ENCODE measurements at regions not wholly inside any gene's neighbourhood (a gene's known extent, or its start where the extent isn't known, plus 50 kb on each side); places are given as distances from the start of the nearest gene placed in this dataset.

DNA sequence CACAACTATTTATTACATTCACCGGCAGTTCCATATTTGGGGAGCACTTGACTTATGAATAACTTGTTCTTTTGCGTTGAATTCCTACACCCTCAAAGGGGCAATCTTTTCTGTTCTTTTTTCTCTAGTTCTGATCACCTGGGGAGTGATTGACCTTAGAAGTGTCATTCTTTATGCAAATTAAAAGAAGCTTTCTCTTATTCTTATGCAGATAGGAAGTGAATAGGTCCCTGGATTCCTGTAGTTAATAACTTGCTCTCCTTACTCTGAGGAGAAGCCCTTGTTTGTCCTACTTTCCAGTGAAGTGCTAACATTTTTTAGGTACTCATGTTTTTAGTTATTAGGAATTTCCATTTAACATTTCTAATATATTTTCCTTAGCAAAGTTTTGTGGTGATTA, 569.8 kb upstream of the LRRTM1 start:
- no peak overlapping the region for H2BK5ac ChIP-seq (ENCODE audit: low read length)
- no peak overlapping the region for H3K4me2 ChIP-seq (ENCODE audit: low read length)
- no peak overlapping the region for H3K56ac ChIP-seq (ENCODE audit: low read length)
- no peaks in the 10 kb centered on the region for H3K79me2 ChIP-seq (ENCODE audit: control insufficient read depth, insufficient read depth, low read length)
- no peak overlapping the region for H2AK5ac ChIP-seq (ENCODE audit: low read length)
- no peaks in the 10 kb centered on the region for H3K79me1 ChIP-seq (ENCODE audit: low read length)
- H3K4me1 ChIP-seq (ENCODE audit: control insufficient read depth, low read depth, low read length) = peaks cover 5% of the 10 kb centered on the region
- WGBS (ENCODE audit: extremely low coverage, insufficient coverage, low lambda C conversion rate) = no CpG with 5 or more reads among the region's 2 CpGs
- H4K5ac ChIP-seq (ENCODE audit: low read length) = no peak overlapping the region
- H3K27me3 ChIP-seq (ENCODE audit: insufficient read depth, low read length, poor library complexity) = no peaks in the 10 kb centered on the region
- no peak overlapping the region for H3K18ac ChIP-seq (ENCODE audit: low read length)
- no peaks in the 10 kb centered on the region for H3K36me3 ChIP-seq (ENCODE audit: control insufficient read depth, insufficient read depth, low read length)
- no peak overlapping the region for H3K9ac ChIP-seq (ENCODE audit: low read length)
- no peak overlapping the region for H4K8ac ChIP-seq (ENCODE audit: low read depth, low read length)
- no peak for DNase-seq
- no peak overlapping the region for H2BK120ac ChIP-seq (ENCODE audit: low read depth, low read length)
- H3K4ac ChIP-seq (ENCODE audit: low read depth, low read length) = no peak overlapping the region
- no peak overlapping the region for H3K23ac ChIP-seq (ENCODE audit: low read length)
- no peak overlapping the region for H3K4me3 ChIP-seq (ENCODE audit: low read length)
- no peak overlapping the region for H2BK15ac ChIP-seq (replicated peaks; ENCODE audit: low read depth)
- no peak overlapping the region for H3K27ac ChIP-seq (ENCODE audit: low read depth, low read length)

DNA sequence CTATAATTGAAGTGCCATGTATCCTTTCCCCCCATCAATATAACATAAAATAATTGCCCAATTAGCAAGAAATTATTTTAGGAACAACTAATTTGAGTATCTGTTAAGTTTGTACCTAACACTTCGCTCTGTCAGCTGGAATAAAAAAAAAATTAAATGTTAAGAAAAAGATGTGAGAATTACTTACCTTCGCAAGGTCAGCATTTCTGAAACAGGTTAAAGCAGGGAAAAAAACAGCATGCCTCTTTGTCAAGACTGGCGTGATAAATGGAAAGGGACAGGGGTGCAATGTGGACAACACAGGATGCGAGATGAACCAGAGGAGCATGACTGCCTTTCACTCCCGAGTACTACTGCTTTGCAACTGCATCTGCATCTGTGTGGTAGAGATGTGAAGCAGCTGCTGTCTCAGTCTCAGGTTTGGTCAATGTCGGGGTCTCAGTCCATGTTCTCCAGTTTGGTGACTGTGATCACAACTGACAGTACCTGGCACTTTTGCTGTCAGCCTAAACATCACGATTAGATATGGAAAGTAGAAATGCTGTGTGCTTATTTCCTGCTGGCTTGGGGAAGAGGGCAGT, 565.4 kb upstream of the LRRTM1 start:
- WGBS (ENCODE audit: extremely low coverage, insufficient coverage, low lambda C conversion rate) = no CpG with 5 or more reads among the region's 7 CpGs
- no peak overlapping the region for H2BK15ac ChIP-seq (replicated peaks; ENCODE audit: low read depth)
- H3K56ac ChIP-seq (ENCODE audit: low read length) = peak overlapping the region; percentile 51
- no peak overlapping the region for H4K8ac ChIP-seq (ENCODE audit: low read depth, low read length)
- H3K4me1 ChIP-seq (ENCODE audit: control insufficient read depth, low read depth, low read length) = peaks cover 5% of the 10 kb centered on the region
- no peak overlapping the region for H3K18ac ChIP-seq (ENCODE audit: low read length)
- no peak overlapping the region for H3K4me2 ChIP-seq (ENCODE audit: low read length)
- no peak overlapping the region for H2BK120ac ChIP-seq (ENCODE audit: low read depth, low read length)
- H3K79me2 ChIP-seq (ENCODE audit: control insufficient read depth, insufficient read depth, low read length) = no peaks in the 10 kb centered on the region
- peak overlapping the region; percentile 1 for H2BK5ac ChIP-seq (ENCODE audit: low read length)
- H3K27me3 ChIP-seq (ENCODE audit: insufficient read depth, low read length, poor library complexity) = no peaks in the 10 kb centered on the region
- H3K4ac ChIP-seq (ENCODE audit: low read depth, low read length) = no peak overlapping the region
- no peaks in the 10 kb centered on the region for H3K79me1 ChIP-seq (ENCODE audit: low read length)
- no peak overlapping the region for H3K9ac ChIP-seq (ENCODE audit: low read length)
- no peak overlapping the region for H3K4me3 ChIP-seq (ENCODE audit: low read length)
- H3K23ac ChIP-seq (ENCODE audit: low read length) = no peak overlapping the region
- no peak for DNase-seq
- no peaks in the 10 kb centered on the region for H3K36me3 ChIP-seq (ENCODE audit: control insufficient read depth, insufficient read depth, low read length)
- H3K27ac ChIP-seq (ENCODE audit: low read depth, low read length) = no peak overlapping the region
- no peak overlapping the region for H4K5ac ChIP-seq (ENCODE audit: low read length)
- no peak overlapping the region for H2AK5ac ChIP-seq (ENCODE audit: low read length)

DNA sequence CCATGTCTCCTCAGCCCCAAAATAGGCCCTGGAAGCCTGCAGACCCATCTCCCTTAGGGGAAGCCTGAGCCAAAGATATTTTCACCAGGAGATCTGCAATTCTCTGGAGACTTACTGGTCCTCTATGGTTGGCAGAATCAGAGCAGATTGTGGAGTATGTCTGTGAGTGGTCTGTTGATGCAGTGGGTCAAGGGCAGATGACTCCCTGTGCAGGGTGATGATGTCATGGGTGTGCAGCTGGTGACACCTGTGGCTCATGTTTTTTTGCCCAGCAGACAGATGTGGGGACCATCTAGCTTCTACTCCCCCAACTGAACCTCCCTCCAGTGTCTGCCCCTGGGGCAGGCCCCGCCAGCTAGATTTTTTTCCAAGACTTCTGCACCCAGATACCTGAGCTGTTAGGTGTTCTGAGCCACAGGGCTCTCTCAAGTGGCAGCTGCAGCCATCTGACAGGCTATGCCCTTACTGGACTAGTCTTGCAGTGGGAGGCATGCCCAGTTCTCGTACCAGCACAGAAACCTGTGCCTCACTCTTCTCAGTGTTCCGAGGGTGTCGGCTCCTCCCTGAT, 558.7 kb upstream of the LRRTM1 start:
- Histone ChIP-seq H3K18ac (ENCODE audit: low read length) (no peak overlapping the region), H3K79me1 (ENCODE audit: low read length) (no peaks in the 10 kb centered on the region), H4K5ac (ENCODE audit: low read length) (no peak overlapping the region), H3K4me1 (ENCODE audit: control insufficient read depth, low read depth, low read length) (no peaks in the 10 kb centered on the region), H3K9ac (ENCODE audit: low read length) (no peak overlapping the region), H3K79me2 (ENCODE audit: control insufficient read depth, insufficient read depth, low read length) (no peaks in the 10 kb centered on the region), H3K27ac (ENCODE audit: low read depth, low read length) (no peak overlapping the region), H2BK120ac (ENCODE audit: low read depth, low read length) (no peak overlapping the region), H3K56ac (ENCODE audit: low read length) (no peak overlapping the region), H3K4me2 (ENCODE audit: low read length) (no peak overlapping the region), H3K4ac (ENCODE audit: low read depth, low read length) (no peak overlapping the region), H3K4me3 (ENCODE audit: low read length) (no peak overlapping the region), H3K36me3 (ENCODE audit: control insufficient read depth, insufficient read depth, low read length) (no peaks in the 10 kb centered on the region), H3K23ac (ENCODE audit: low read length) (no peak overlapping the region), H2AK5ac (ENCODE audit: low read length) (no peak overlapping the region), H2BK5ac (ENCODE audit: low read length) (no peak overlapping the region), H4K8ac (ENCODE audit: low read depth, low read length) (no peak overlapping the region), H2BK15ac (replicated peaks; ENCODE audit: low read depth) (no peak overlapping the region), H3K27me3 (ENCODE audit: insufficient read depth, low read length, poor library complexity) (no peaks in the 10 kb centered on the region)
- WGBS (ENCODE audit: extremely low coverage, insufficient coverage, low lambda C conversion rate) = no CpG with 5 or more reads among the region's 4 CpGs
- no peak for DNase-seq

DNA sequence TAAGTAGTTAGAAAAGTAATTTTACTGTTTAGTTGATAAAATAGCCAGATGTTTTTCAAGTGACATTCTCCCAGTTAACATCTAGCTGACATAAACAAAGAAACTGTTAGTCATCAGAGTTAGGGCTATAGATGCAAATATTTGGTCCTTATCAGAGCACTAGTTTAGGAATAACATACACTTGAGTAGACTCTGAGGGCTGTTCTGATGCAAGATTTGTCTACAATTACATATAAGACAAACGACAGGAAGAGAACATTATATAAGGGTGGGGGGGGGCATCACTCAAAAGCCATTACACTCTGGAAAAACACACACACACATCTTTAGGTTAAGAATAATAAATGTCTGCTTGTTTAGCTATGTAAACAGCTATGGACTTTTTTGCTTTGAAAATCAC, 554.4 kb upstream of the LRRTM1 start:
- WGBS (ENCODE audit: extremely low coverage, insufficient coverage, low lambda C conversion rate) = no CpG with 5 or more reads among the region's 1 CpG
- Histone ChIP-seq H3K79me1 (ENCODE audit: low read length) (no peaks in the 10 kb centered on the region), H3K36me3 (ENCODE audit: control insufficient read depth, insufficient read depth, low read length) (no peaks in the 10 kb centered on the region), H4K5ac (ENCODE audit: low read length) (no peak overlapping the region), H3K4me2 (ENCODE audit: low read length) (no peak overlapping the region), H3K79me2 (ENCODE audit: control insufficient read depth, insufficient read depth, low read length) (no peaks in the 10 kb centered on the region), H3K23ac (ENCODE audit: low read length) (no peak overlapping the region), H3K18ac (ENCODE audit: low read length) (no peak overlapping the region), H2BK120ac (ENCODE audit: low read depth, low read length) (no peak overlapping the region), H2BK15ac (replicated peaks; ENCODE audit: low read depth) (no peak overlapping the region), H3K4me1 (ENCODE audit: control insufficient read depth, low read depth, low read length) (no peaks in the 10 kb centered on the region), H3K4ac (ENCODE audit: low read depth, low read length) (no peak overlapping the region), H3K27ac (ENCODE audit: low read depth, low read length) (no peak overlapping the region), H2BK5ac (ENCODE audit: low read length) (no peak overlapping the region), H2AK5ac (ENCODE audit: low read length) (no peak overlapping the region), H3K27me3 (ENCODE audit: insufficient read depth, low read length, poor library complexity) (no peaks in the 10 kb centered on the region), H3K9ac (ENCODE audit: low read length) (no peak overlapping the region), H3K4me3 (ENCODE audit: low read length) (no peak overlapping the region), H4K8ac (ENCODE audit: low read depth, low read length) (no peak overlapping the region), H3K56ac (ENCODE audit: low read length) (no peak overlapping the region)
- no peak for DNase-seq

DNA sequence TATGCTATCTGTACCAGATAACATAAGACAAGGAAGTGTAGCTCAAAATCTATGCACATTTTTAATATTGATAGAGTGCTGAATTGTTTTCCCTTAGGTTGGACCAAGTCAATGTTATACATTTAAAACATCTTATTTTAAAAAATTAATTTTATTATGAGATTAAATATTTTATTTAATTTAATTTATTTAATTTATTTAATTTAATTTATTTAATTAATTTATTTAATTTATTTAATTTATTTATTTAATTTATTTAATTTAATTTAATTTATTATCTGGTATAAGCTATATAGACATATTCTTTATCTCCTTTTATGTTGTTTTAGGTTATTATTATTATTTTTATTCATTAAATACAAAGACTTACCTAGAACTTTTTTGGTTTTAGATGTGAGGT, 551.7 kb upstream of the LRRTM1 start:
- no peak overlapping the region for H3K56ac ChIP-seq (ENCODE audit: low read length)
- H2BK15ac ChIP-seq (replicated peaks; ENCODE audit: low read depth) = no peak overlapping the region
- H3K36me3 ChIP-seq (ENCODE audit: control insufficient read depth, insufficient read depth, low read length) = no peaks in the 10 kb centered on the region
- H3K4me2 ChIP-seq (ENCODE audit: low read length) = no peak overlapping the region
- H4K8ac ChIP-seq (ENCODE audit: low read depth, low read length) = no peak overlapping the region
- no peak overlapping the region for H2AK5ac ChIP-seq (ENCODE audit: low read length)
- no peak overlapping the region for H4K5ac ChIP-seq (ENCODE audit: low read length)
- H3K9ac ChIP-seq (ENCODE audit: low read length) = no peak overlapping the region
- no peak overlapping the region for H3K27ac ChIP-seq (ENCODE audit: low read depth, low read length)
- H3K23ac ChIP-seq (ENCODE audit: low read length) = no peak overlapping the region
- H3K4me1 ChIP-seq (ENCODE audit: control insufficient read depth, low read depth, low read length) = no peaks in the 10 kb centered on the region
- H2BK5ac ChIP-seq (ENCODE audit: low read length) = no peak overlapping the region
- H2BK120ac ChIP-seq (ENCODE audit: low read depth, low read length) = no peak overlapping the region
- no peaks in the 10 kb centered on the region for H3K79me1 ChIP-seq (ENCODE audit: low read length)
- no peaks in the 10 kb centered on the region for H3K27me3 ChIP-seq (ENCODE audit: insufficient read depth, low read length, poor library complexity)
- H3K4me3 ChIP-seq (ENCODE audit: low read length) = no peak overlapping the region
- H3K79me2 ChIP-seq (ENCODE audit: control insufficient read depth, insufficient read depth, low read length) = no peaks in the 10 kb centered on the region
- DNase-seq = no peak
- no peak overlapping the region for H3K4ac ChIP-seq (ENCODE audit: low read depth, low read length)
- H3K18ac ChIP-seq (ENCODE audit: low read length) = no peak overlapping the region

DNA sequence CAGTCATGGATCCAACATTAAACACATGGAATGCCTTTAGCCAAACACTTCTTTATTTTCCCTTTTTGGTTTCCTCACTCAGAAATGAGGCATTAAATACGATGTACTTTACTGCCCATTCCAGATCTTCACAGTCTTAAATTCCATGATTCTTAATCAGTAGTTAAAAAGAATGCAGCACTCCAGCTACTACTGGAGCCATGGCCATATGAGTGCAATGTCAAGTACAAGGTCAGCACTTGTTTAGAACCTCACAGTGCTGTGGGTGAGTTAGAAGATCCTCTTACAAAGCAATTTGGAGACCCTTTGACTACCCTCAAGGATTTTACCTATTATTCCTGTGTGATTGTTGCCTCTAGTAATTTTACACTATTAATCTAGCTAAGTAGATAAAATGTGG, 550.3 kb upstream of the LRRTM1 start:
- no peak overlapping the region for H3K27ac ChIP-seq (ENCODE audit: low read depth, low read length)
- H2BK5ac ChIP-seq (ENCODE audit: low read length) = no peak overlapping the region
- no peaks in the 10 kb centered on the region for H3K4me1 ChIP-seq (ENCODE audit: control insufficient read depth, low read depth, low read length)
- H3K4ac ChIP-seq (ENCODE audit: low read depth, low read length) = no peak overlapping the region
- WGBS (ENCODE audit: extremely low coverage, insufficient coverage, low lambda C conversion rate) = no CpG with 5 or more reads among the region's 1 CpG
- H3K4me3 ChIP-seq (ENCODE audit: low read length) = no peak overlapping the region
- no peak for DNase-seq
- no peak overlapping the region for H3K9ac ChIP-seq (ENCODE audit: low read length)
- H3K36me3 ChIP-seq (ENCODE audit: control insufficient read depth, insufficient read depth, low read length) = no peaks in the 10 kb centered on the region
- no peak overlapping the region for H3K23ac ChIP-seq (ENCODE audit: low read length)
- no peak overlapping the region for H3K4me2 ChIP-seq (ENCODE audit: low read length)
- no peak overlapping the region for H3K18ac ChIP-seq (ENCODE audit: low read length)
- no peak overlapping the region for H2AK5ac ChIP-seq (ENCODE audit: low read length)
- H3K79me2 ChIP-seq (ENCODE audit: control insufficient read depth, insufficient read depth, low read length) = no peaks in the 10 kb centered on the region
- H4K8ac ChIP-seq (ENCODE audit: low read depth, low read length) = no peak overlapping the region
- H3K79me1 ChIP-seq (ENCODE audit: low read length) = no peaks in the 10 kb centered on the region
- H4K5ac ChIP-seq (ENCODE audit: low read length) = no peak overlapping the region
- H2BK120ac ChIP-seq (ENCODE audit: low read depth, low read length) = no peak overlapping the region
- H3K56ac ChIP-seq (ENCODE audit: low read length) = no peak overlapping the region
- H3K27me3 ChIP-seq (ENCODE audit: insufficient read depth, low read length, poor library complexity) = no peaks in the 10 kb centered on the region
- no peak overlapping the region for H2BK15ac ChIP-seq (replicated peaks; ENCODE audit: low read depth)

Data from mesendoderm (in vitro differentiated cells).